GM20000 (cell line): ENCODE measurements at regions not wholly inside any gene's neighbourhood (a gene's known extent, or its start where the extent isn't known, plus 50 kb on each side); places are given as distances from the start of the nearest gene placed in this dataset.

Source experiments
- DNase-seq: peaks from one replicate; pipeline ENCODE4 v3.0.0; 2012; ENCODE audit warnings: low spot score
- CTCF ChIP-seq: IDR thresholded peaks from 2 replicates; pipeline ENCODE4 v1.5.1; 2012; ENCODE audit warnings: mild to moderate bottlenecking, control low read depth; ENCODE audit errors: extremely low read depth, missing control alignments

- TF ChIP-seq CTCF, result no peak
- no peak for DNase-seq
Observed at GRCh38 chr2:8146132-8147005, 535.5 kb upstream of the ID2 start.

- TF ChIP-seq CTCF, result no peak
- no peak for DNase-seq
Observed at GRCh38 chr2:8148260-8149006, 533.4 kb upstream of the ID2 start.

GRCh38 chr2:8149007-8149405 is 532.9 kb upstream of the ID2 start:
- DNase-seq, result no peak

GRCh38 chr2:8149985-8150539 is 531.8 kb upstream of the ID2 start:
- TF ChIP-seq CTCF, result no peak
- no peak for DNase-seq

More at GRCh38 chr2:8149007-8149405, 532.9 kb upstream of the ID2 start:
- TF ChIP-seq CTCF, result no peak

- no peak for DNase-seq
- TF ChIP-seq CTCF, result no peak
Observed at GRCh38 chr2:8151888-8152287, 530.0 kb upstream of the ID2 start.

GRCh38 chr2:8152392-8153257 is 529.2 kb upstream of the ID2 start:
- TF ChIP-seq CTCF, result no peak
- DNase-seq, result peak; percentile 82
